GM19324 (cell line): ENCODE measurements at regions not wholly inside any gene's neighbourhood (a gene's known extent, or its start where the extent isn't known, plus 50 kb on each side); places are given as distances from the start of the nearest gene placed in this dataset.

ENCODE experiments used
- ATAC-seq: cut with Tn5 transposase; IDR thresholded peaks from one replicate; pipeline ENCODE4 v1.9.1; 2021; ENCODE audit warnings: mild to moderate bottlenecking, moderate library complexity; ENCODE audit not compliant: unreplicated experiment, low FRiP score

- no peak for ATAC-seq
Measured at GRCh38 chr1:223486932-223487886, 94.0 kb downstream of the CCDC185 start.

- ATAC-seq = no peak
Measured at GRCh38 chr1:223487887-223488259, 94.7 kb downstream of the CCDC185 start.

GRCh38 chr1:223489439-223489838 lies 96.2 kb downstream of the CCDC185 start:
- ATAC-seq = no peak

- no peak for ATAC-seq
Measured at GRCh38 chr1:223490256-223490655, 97.0 kb downstream of the CCDC185 start.
